SK-N-MC (cell line): ENCODE measurements at regions not wholly inside any gene's neighbourhood (a gene's known extent, or its start where the extent isn't known, plus 50 kb on each side); places are given as distances from the start of the nearest gene placed in this dataset.

Experiments used
- EZH2 ChIP-seq: fragments of 200-600 bp; sonication (generic); IDR thresholded peaks from one replicate; pipeline ENCODE4 v1.6.1; 2017; ENCODE audit warnings: antibody characterized with exemption
- FOXP2 ChIP-seq: optimal IDR thresholded peaks from 2 replicates; pipeline ENCODE3; 2011; ENCODE audit warnings: mild to moderate bottlenecking, moderate library complexity; ENCODE audit not compliant: insufficient read depth; ENCODE audit errors: extremely low read length, control extremely low read depth
- POLR2AphosphoS5 ChIP-seq: IDR thresholded peaks from 2 replicates; pipeline ENCODE4 v1.6.1; 2012; ENCODE audit warnings: mild to moderate bottlenecking, low read depth, low read length, borderline replicate concordance

- TF ChIP-seq POLR2AphosphoS5, result no peak
- TF ChIP-seq EZH2, result no peak
- TF ChIP-seq FOXP2, result no peak
Measured at GRCh38 chr1:194825382-194825781, 1639.0 kb upstream of the B3GALT2 start.
